GM10266 (cell line): ENCODE measurements at regions not wholly inside any gene's neighbourhood (a gene's known extent, or its start where the extent isn't known, plus 50 kb on each side); places are given as distances from the start of the nearest gene placed in this dataset.
"Not testable (repeated sequence)": the region's sequence is repeated elsewhere in the genome, so short reads cannot be mapped to it uniquely, and the experiment has no call there.

ENCODE experiments used
- DNase-seq: peaks from one replicate; pipeline ENCODE4 v3.0.0; 2012; ENCODE audit errors: extremely low spot score
- TF ChIP-seq, protein P1 (sequence below): IDR thresholded peaks from 2 replicates; pipeline ENCODE4 v1.5.1; 2012; ENCODE audit warnings: mild to moderate bottlenecking, low read depth; ENCODE audit not compliant: control insufficient read depth, insufficient read depth; ENCODE audit errors: missing control alignments

DNA sequence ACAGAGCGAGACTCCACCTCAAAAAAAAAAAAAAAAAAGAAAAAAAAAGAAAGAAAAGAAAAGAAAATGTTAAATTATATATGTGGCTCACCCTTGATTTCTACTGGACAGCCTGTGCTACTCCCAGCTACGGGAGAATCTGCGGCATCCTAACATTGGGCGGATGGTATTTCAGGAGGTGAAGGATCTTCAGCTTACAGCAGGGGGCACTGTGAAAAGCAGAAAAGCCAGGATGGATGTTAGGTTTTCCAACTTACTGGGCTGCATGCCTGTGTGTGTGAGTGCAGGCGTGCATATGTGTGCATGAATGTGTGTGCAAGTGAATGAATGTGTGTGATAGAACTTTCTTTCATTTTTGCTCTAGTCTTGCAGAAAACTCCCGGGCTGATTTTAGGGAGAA is 1066.5 kb downstream of the TYW1 start:
- no peak for DNase-seq

DNA sequence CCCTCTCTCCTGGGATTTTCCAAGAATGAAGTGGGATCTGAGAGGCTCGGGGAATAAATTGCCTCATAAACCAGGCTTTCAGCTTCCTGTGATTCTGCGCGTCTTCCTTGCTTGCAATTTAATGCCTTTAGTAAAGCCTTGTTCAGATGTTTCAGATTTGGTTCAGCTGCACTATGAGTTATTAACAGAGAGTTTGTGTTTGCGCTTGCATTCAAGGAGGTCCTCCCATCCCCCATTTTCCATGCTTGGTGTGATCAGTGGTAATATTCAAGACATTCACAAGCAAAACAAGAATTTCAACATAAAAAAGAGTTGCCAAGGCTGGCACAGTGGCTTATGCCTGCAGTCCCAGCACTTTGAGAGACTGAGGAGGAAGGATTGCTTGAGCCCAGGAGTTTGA is 1068.9 kb downstream of the TYW1 start:
- DNase-seq: no peak
- TF ChIP-seq, protein P1, sequence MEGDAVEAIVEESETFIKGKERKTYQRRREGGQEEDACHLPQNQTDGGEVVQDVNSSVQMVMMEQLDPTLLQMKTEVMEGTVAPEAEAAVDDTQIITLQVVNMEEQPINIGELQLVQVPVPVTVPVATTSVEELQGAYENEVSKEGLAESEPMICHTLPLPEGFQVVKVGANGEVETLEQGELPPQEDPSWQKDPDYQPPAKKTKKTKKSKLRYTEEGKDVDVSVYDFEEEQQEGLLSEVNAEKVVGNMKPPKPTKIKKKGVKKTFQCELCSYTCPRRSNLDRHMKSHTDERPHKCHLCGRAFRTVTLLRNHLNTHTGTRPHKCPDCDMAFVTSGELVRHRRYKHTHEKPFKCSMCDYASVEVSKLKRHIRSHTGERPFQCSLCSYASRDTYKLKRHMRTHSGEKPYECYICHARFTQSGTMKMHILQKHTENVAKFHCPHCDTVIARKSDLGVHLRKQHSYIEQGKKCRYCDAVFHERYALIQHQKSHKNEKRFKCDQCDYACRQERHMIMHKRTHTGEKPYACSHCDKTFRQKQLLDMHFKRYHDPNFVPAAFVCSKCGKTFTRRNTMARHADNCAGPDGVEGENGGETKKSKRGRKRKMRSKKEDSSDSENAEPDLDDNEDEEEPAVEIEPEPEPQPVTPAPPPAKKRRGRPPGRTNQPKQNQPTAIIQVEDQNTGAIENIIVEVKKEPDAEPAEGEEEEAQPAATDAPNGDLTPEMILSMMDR: no peak

More for the DNA sequence above, 1066.5 kb downstream of the TYW1 start:
- TF ChIP-seq, protein P1: no peak

DNA sequence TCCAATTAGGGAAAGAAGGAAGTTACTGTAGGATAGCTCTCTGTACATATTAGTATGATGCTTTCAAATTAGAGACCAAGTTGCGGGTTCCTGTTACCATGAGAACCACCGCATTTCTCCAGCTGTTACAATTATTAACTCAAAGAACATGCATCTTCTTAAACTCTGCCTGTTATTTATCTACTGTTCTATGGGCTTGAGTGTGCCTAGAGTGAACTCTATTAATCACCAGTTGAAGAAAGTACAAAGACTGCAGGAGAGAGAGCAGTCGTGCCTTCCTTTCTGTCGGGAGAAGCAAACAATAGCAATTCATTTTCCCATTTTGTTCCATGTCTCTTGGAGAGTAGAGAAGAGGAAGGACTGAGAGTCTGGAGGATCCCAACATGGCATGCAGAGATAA is 1071.2 kb downstream of the TYW1 start:
- TF ChIP-seq, protein P1: no peak

DNA sequence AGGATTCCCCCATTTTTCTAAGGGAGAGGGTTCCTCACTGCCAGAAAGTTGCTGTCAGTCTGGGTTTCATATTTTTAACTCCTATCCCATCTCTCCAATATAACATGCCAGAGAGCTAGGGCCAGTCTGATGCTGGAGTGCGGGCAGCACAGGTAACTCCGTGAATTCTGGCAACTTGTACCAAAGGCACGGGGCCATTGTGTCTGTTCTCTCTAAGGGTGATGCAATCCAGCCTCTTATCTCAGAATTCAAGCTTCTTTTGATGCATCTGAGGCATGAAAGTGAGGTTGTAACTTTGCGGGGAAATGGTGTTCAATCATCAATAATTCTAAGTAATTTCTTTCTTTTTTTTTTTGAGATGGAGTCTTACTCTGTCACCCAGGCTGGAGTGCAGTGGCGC is 1074.4 kb downstream of the TYW1 start:
- no peak for DNase-seq
- TF ChIP-seq, protein P1: no peak

More for the DNA sequence above, 1071.2 kb downstream of the TYW1 start:
- DNase-seq: no peak

DNA sequence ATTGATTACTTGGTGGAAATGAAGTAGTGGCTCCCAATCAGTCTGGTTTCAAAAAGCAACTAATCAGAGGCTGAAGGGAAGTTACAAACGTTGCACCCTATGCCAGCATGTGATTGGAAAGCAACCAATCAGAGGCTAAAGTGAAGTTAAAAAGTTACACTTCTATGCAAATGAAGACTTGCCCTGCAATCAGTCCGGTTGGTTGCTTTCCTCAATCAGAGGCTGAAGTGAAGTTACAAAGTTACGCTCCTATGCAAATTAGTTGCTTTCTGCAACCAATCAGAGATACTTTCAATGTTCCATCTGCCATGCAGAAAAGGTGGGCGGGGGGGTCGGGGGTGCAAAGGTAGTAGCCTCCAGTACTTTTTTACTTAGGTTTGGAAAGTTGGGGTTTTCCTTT is 1077.1 kb downstream of the TYW1 start:
- DNase-seq: no peak
- TF ChIP-seq, protein P1: no peak

DNA sequence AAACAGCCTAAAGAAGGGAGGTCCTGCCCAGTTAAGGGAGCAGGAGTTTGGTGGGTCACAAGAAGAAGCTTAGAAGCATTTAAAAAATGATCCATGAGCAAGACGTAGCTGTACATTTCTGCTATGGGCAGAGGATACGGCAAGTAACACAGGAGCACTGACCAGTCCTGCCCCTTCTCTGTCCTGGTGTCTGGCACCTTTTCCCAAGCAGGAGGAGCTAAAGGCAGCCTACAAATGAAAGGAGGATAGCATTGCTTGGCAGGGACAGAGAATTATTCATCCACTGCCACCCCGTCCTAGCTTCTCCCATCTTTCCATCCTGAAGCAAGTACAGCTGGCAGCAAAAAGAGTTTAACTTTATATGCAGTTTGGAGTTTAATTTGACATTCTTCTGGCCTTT is 1077.6 kb downstream of the TYW1 start:
- TF ChIP-seq, protein P1: no peak
- DNase-seq: no peak

DNA sequence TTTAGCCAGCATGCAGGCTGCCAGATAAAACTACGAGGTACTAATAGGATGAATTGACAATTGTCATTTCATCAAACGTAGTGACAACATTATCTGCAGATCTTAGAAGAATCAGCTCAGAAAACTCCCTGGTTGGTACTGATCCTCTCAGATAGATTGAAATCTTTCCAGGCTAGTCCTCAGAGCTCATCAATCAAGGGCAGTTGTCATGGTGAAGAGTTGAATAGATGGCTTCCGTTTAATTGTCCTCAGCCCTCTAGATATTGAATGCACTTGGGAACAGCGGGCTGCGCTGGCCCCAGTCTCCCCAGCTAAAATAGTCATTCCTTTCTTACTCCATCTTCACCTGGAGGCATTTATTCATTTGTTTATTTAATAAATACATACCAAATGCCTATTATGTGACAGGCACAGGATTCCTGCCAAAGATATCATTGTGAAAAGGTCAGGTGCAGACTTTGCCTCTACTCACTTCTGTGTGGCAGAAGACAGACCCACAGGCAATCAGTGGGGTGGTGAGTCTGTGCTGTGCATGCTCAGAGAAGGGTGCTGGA is 1081.6 kb downstream of the TYW1 start:
- TF ChIP-seq, protein P1: no peak
- DNase-seq: no peak

DNA sequence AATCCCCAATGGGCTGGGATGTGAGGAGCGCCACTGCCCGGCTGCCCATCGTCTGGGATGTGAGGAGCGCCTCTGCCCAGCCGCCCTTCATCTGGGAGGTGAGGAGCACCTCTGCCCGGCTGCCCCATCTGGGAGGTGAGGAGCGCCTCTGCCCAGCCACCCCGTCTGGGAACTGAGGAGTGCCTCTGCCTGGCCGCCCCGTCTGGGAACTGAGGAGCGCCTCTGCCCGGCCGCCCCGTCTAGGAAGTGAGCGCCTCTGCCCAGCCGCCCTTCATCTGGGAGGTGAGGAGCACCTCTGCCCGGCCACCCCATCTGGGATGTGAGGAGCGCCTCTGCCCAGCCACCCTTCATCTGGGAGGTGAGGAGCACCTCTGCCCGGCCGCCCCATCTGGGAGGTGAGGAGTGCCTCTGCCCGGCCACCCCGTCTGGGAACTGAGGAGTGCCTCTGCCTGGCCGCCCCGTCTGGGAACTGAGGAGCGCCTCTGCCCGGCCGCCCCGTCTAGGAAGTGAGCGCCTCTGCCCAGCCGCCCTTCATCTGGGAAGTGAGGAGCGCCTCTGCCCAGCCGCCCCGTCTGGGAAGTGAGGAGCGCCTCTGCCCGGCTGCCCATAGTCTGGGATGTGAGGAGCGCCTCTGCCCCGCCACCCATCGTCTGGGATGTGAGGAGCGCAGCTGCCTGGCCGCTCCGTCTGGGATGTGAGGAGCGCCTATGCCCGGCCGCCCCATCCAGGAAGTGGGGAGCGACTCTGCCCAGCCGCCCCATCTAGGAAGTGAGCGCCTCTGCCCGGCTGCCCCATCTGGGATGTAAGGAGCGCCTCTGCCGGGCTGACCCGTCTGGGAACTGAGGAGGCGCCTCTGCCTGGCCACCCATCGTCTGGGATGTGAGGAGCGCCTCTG is 1085.7 kb downstream of the TYW1 start:
- not testable (repeated sequence) for DNase-seq

DNA sequence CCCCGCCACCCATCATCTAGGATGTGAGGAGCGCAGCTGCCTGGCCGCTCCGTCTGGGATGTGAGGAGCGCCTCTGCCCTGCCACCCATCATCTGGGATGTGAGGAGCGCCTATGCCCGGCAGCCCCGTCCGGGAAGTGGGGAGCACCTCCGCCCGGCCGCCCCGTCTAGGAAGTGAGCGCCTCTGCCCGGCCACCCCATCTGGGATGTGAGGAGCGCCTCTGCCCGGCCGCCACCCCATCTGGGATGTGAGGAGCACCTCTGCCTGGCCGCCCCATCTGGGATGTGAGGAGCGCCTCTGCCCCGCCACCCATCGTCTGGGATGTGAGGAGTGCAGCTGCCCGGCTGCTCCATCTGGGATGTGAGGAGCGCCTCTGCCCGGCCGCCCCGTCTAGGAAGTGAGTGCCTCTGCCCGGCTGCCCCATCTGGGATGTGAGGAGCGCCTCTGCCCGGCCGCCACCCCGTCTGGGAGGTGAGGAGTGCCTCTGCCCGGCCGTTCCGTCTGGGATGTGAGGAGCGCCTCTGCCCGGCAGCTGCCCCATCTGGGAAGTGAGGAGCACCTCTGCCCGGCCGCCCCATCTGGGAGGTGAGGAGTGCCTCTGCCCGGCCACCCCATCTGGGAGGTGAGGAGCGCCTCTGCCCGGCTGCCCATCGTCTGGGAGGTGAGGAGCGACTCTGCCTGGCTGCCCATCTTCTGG is 1086.5 kb downstream of the TYW1 start:
- not testable (repeated sequence) for DNase-seq
